Natural killer cell (primary cell): ENCODE measurements at regions not wholly inside any gene's neighbourhood (a gene's known extent, or its start where the extent isn't known, plus 50 kb on each side); places are given as distances from the start of the nearest gene placed in this dataset.

Experiments
- ATAC-seq, 3 donors: fragments of 150-1000 bp in 2 of 3; fragments of 200-7000 bp in 1 of 3; cut with Tn5 transposase; 1 replicate in 1 of 3; 2 replicates in 2 of 3; pipeline ENCODE4 v1.10.0; 2021; ENCODE audit warnings: mild to moderate bottlenecking in 2 of 3, moderate library complexity in 2 of 3
- DNase-seq, 2 donors: peaks; one replicate each; pipeline versions ENCODE4 v3.0.0 to v3.0.0-alpha.2; 2013 to 2021; ENCODE audit warnings: mixed read lengths in 1 of 2
- H3K27ac ChIP-seq: one replicate; pipeline ENCODE4 v1.5.1; 2013; ENCODE audit warnings: mild to moderate bottlenecking, low read length
- H3K27me3 ChIP-seq: one replicate; pipeline ENCODE4 v1.6.1; 2013; ENCODE audit warnings: low read length; ENCODE audit not compliant: control insufficient read depth, insufficient read depth
- H3K36me3 ChIP-seq: one replicate; pipeline ENCODE4 v1.6.1; 2013; ENCODE audit warnings: low read length; ENCODE audit not compliant: control insufficient read depth, insufficient read depth
- H3K4me1 ChIP-seq: one replicate; pipeline ENCODE4 v1.6.1; 2013; ENCODE audit warnings: low read length; ENCODE audit not compliant: control insufficient read depth, insufficient read depth
- H3K4me3 ChIP-seq: one replicate; pipeline ENCODE4 v1.5.1; 2013; ENCODE audit warnings: low read length
- H3K9me3 ChIP-seq: one replicate; pipeline ENCODE4 v1.6.1; 2013; ENCODE audit warnings: low read length; ENCODE audit not compliant: control insufficient read depth, insufficient read depth
- H3K27ac Mint-ChIP-seq, 2 donors: one replicate each; pipeline ENCODE4 v1.8.0; 2022; ENCODE audit warnings: mild to moderate bottlenecking in 2 of 2, mixed read lengths in 2 of 2, moderate library complexity in 1 of 2
- H3K27me3 Mint-ChIP-seq, 2 donors: one replicate each; pipeline ENCODE4 v1.8.0; 2022; ENCODE audit warnings: low read depth in 2 of 2, mixed read lengths in 2 of 2
- H3K36me3 Mint-ChIP-seq: one replicate; pipeline ENCODE4 v1.8.0; 2022; ENCODE audit warnings: mixed read lengths
- H3K4me1 Mint-ChIP-seq, 2 donors: one replicate each; pipeline ENCODE4 v1.8.0; 2022; ENCODE audit warnings: mixed read lengths in 2 of 2
- H3K4me3 Mint-ChIP-seq: one replicate; pipeline ENCODE4 v1.8.0; 2022; ENCODE audit warnings: mild to moderate bottlenecking, moderate library complexity, mixed read lengths
- H3K9me3 Mint-ChIP-seq, 2 donors: one replicate each; pipeline ENCODE4 v1.8.0; 2022; ENCODE audit warnings: mixed read lengths in 2 of 2
- WGBS: methylation state at CpG from one replicate; pipeline ENCODE4 v1.1.7; 2013; ENCODE audit warnings: missing lambda C conversion rate; ENCODE audit not compliant: insufficient coverage; 5-methylcytosine and 5-hydroxymethylcytosine counted together
- intact Hi-C: fragments of 100-400 bp; cut with micrococcal nuclease; formaldehyde crosslinking; loops from one replicate; pipeline ENCODE4 v1.14.2; 2022
- TF ChIP-seq, protein P1 (sequence below): fragments of 200-600 bp; IDR thresholded peaks from one replicate; pipeline ENCODE4 v1.8.0; 2022; ENCODE audit warnings: antibody characterized with exemption

DNA sequence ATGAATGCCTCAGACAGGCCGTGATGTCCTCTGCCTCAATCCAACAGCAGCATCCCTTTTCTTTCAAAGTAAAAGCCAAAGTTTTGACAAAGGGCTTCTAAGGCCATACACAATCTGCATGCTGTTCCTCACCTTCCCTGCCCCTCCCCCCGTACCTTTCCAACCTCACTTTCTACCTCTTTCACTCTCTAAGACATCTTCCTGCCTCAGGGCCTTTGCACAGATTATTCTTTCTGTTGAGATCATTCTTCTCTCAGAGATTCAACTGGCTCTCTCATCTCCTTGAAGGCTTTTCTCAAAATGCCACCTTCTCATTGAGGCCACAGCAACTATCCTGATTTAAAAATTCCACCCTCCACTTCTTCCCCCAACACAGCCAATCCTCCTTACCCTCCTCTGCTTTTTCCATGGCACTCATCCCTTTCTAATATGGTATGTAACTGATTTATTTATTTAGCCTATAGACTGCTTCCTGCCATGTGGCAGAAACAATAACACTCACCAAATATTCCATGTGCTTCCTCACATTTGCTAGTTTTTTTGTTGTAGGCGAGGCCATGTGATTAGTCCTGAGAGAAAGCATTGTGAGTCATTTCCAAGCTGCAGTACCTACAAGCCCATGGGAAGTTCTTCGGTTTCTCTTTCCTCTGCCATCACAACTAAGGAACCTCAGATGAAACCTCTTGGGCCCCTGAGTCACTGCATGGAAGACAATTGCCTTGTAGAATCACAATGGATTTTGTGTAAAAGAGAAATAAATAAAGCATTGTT is 58.7 kb upstream of the GADD45A start:
- Histone ChIP-seq H3K9me3 (no peaks in the 10 kb centered on the region), H3K4me1 (no peaks in the 10 kb centered on the region), H3K27ac (no peak overlapping the region), H3K27me3 (no peaks in the 10 kb centered on the region), H3K36me3 (no peaks in the 10 kb centered on the region), H3K4me3 (no peak overlapping the region)
- 85% methylated on average over 4 of the region's 4 CpGs for WGBS
- ATAC-seq, result no peak
- intact Hi-C loops, result no loop called here
- no peak for DNase-seq
- H3K4me3 Mint-ChIP-seq, result no peak overlapping the region
- H3K27ac Mint-ChIP-seq, result no peak overlapping the region
- no peaks in the 10 kb centered on the region for H3K36me3 Mint-ChIP-seq
- H3K9me3 Mint-ChIP-seq, result no peaks in the 10 kb centered on the region
- peaks cover 6 to 9% of the 10 kb centered on the region in 2 donors for H3K27me3 Mint-ChIP-seq
- TF ChIP-seq, protein P1, sequence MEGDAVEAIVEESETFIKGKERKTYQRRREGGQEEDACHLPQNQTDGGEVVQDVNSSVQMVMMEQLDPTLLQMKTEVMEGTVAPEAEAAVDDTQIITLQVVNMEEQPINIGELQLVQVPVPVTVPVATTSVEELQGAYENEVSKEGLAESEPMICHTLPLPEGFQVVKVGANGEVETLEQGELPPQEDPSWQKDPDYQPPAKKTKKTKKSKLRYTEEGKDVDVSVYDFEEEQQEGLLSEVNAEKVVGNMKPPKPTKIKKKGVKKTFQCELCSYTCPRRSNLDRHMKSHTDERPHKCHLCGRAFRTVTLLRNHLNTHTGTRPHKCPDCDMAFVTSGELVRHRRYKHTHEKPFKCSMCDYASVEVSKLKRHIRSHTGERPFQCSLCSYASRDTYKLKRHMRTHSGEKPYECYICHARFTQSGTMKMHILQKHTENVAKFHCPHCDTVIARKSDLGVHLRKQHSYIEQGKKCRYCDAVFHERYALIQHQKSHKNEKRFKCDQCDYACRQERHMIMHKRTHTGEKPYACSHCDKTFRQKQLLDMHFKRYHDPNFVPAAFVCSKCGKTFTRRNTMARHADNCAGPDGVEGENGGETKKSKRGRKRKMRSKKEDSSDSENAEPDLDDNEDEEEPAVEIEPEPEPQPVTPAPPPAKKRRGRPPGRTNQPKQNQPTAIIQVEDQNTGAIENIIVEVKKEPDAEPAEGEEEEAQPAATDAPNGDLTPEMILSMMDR, result no peak
- H3K4me1 Mint-ChIP-seq, result no peaks in the 10 kb centered on the region

DNA sequence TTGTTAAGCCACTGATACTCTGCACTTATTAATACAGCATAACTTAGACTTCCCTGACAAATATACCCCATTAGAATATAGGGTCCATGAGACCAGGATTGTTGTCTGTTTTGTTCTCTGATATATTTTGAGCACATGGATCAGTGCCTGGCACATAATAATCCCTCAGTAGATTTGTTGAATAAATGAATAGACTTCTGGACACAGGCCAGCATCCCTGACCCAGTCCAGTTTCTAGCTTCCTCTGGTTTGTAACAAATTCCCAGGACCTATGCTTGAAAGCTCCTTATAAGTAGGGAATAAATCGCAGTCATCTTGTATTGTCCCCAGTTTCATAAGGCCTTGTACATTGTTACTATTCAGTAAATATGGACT is 58.2 kb upstream of the GADD45A start:
- Mint-ChIP-seq H3K27me3 (peaks cover 3 to 6% of the 10 kb centered on the region in 2 donors), H3K36me3 (no peaks in the 10 kb centered on the region), H3K4me1 (no peaks in the 10 kb centered on the region), H3K4me3 (no peak overlapping the region), H3K27ac (no peak overlapping the region), H3K9me3 (no peaks in the 10 kb centered on the region)
- Histone ChIP-seq H3K36me3 (no peaks in the 10 kb centered on the region), H3K9me3 (no peaks in the 10 kb centered on the region), H3K27me3 (no peaks in the 10 kb centered on the region), H3K4me1 (no peaks in the 10 kb centered on the region), H3K27ac (no peak overlapping the region), H3K4me3 (no peak overlapping the region)
- WGBS, result 100% methylated on average over 1 of the region's 1 CpG
- DNase-seq (no peak), ATAC-seq (no peak)
- intact Hi-C loops, result no loop called here
- TF ChIP-seq, protein P1, result no peak

DNA sequence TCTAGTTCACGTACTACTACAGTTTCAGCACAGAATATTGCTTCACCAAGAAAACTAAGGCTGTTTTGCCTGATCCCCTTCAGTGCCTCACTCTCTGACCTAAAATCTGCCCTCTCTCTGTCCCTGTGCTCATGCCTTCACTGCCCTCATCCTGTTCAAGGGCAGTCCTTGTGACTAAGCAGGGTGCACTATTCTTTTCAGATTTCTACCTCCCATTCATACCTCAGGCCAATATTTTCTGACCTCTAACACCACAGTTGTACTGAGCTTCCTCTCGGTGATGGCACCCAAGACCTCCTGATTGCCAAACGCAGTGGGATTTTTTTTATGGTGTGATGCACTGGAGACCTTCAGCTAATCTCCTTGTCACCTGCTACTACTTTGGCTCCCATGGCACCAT is 57.7 kb upstream of the GADD45A start:
- no peak overlapping the region for H3K27ac ChIP-seq
- H3K27ac Mint-ChIP-seq, result no peak overlapping the region
- DNase-seq (no peak), ATAC-seq (no peak)
- H3K9me3 Mint-ChIP-seq, result no peaks in the 10 kb centered on the region
- no peaks in the 10 kb centered on the region for H3K4me1 ChIP-seq
- intact Hi-C loops, result no loop called here
- no peaks in the 10 kb centered on the region for H3K4me1 Mint-ChIP-seq
- no peaks in the 10 kb centered on the region for H3K36me3 Mint-ChIP-seq
- H3K4me3 Mint-ChIP-seq, result no peak overlapping the region
- H3K36me3 ChIP-seq, result no peaks in the 10 kb centered on the region
- 96% methylated on average over 1 of the region's 3 CpGs for whole genome bisulfite sequencing
- no peak overlapping the region for H3K4me3 ChIP-seq
- H3K9me3 ChIP-seq, result no peaks in the 10 kb centered on the region
- TF ChIP-seq, protein P1, result no peak
- no peaks in the 10 kb centered on the region for H3K27me3 ChIP-seq
- peaks cover 0 to 6% of the 10 kb centered on the region in 2 donors for H3K27me3 Mint-ChIP-seq

DNA sequence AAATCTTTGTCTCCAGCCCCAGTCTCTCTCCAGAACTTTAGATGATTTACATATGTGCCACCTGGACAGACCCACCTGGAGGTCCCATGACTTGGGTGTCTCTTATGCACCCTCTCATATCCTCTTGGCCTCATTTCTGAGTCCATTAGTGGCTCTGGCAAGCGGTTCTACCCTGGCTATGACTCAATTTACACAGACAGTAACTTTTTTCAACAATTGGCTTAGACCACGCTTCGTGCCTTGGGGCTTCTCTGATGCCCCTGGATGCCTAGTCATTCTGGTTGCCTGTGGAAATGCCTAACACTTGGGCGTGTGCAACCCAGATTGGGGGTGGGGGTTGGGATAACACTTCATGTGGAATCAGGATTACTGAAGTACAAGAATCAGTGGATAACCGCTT is 57.1 kb upstream of the GADD45A start:
- TF ChIP-seq, protein P1, result no peak

More for the DNA sequence above, 57.1 kb upstream of the GADD45A start:
- DNase-seq (no peak), ATAC-seq (no peak)
- Histone ChIP-seq H3K36me3 (no peaks in the 10 kb centered on the region), H3K4me1 (no peaks in the 10 kb centered on the region), H3K9me3 (no peaks in the 10 kb centered on the region), H3K27me3 (no peaks in the 10 kb centered on the region), H3K27ac (no peak overlapping the region), H3K4me3 (no peak overlapping the region)
- Mint-ChIP-seq H3K27ac (no peak overlapping the region), H3K36me3 (no peaks in the 10 kb centered on the region), H3K27me3 (peaks cover 0 to 6% of the 10 kb centered on the region in 2 donors), H3K4me3 (no peak overlapping the region), H3K9me3 (no peaks in the 10 kb centered on the region), H3K4me1 (no peaks in the 10 kb centered on the region)
- WGBS, result 82% methylated on average over 5 of the region's 5 CpGs
- intact Hi-C loops, result no loop called here
